SK-N-SH (cell line): ENCODE measurements at regions not wholly inside any gene's neighbourhood (a gene's known extent, or its start where the extent isn't known, plus 50 kb on each side); places are given as distances from the start of the nearest gene placed in this dataset.

Experiments
- CTCF ChIA-PET: fragments of 300-600, 350-600 bp; formaldehyde crosslinking; extraction: SDS; loops from one replicate; lab custom pipeline; 2021; lab: Yijun Ruan, JAX
- POLR2A ChIA-PET: fragments of 350-600 bp; sonication (Branson Sonifier 250); formaldehyde crosslinking; extraction: SDS; loops from one replicate; lab custom pipeline; 2020; ENCODE audit warnings: antibody characterized with exemption, inconsistent platforms; lab: Yijun Ruan, JAX
- DNase-seq: peaks from one replicate; pipeline ENCODE4 v3.0.0; 2012
- H2AFZ ChIP-seq: fragments of 200-600 bp; sonication (generic); 2 replicates; pipeline ENCODE4 v1.8.1; 2016; ENCODE audit warnings: antibody characterized with exemption, mild to moderate bottlenecking, low read depth
- H3F3A ChIP-seq: fragments of 200-600 bp; sonication (generic); replicated peaks from 2 replicates; pipeline ENCODE3; 2016; ENCODE audit warnings: antibody characterized with exemption, mild to moderate bottlenecking; ENCODE audit not compliant: insufficient read depth
- H3K27ac ChIP-seq, 2 experiments: fragments of 200-500 bp in 1 of 2; fragments of 200-600 bp in 1 of 2; sonication (Bioruptor generic) in 1 of 2; sonication (generic), shearing (Covaris generic) in 1 of 2; 2 replicates each; pipeline versions ENCODE4 v1.5.1 to v1.6.1; 2014 to 2016; ENCODE audit warnings: low read depth in 2 of 2, inconsistent platforms in 1 of 2, low read length in 1 of 2, mild to moderate bottlenecking in 1 of 2, mixed read lengths in 1 of 2
- H3K27me3 ChIP-seq: fragments of 200-600 bp; sonication (generic), shearing (Covaris generic); 2 replicates; pipeline ENCODE4 v1.6.1; 2016; ENCODE audit warnings: mixed run types; ENCODE audit not compliant: insufficient read depth
- H3K36me3 ChIP-seq, 2 experiments: fragments of 200-500 bp in 1 of 2; fragments of 200-600 bp in 1 of 2; sonication (Bioruptor generic) in 1 of 2; sonication (generic) in 1 of 2; replicated peaks in 1 of 2; 2 replicates each; pipeline versions ENCODE3 to v1.5.1; 2014 to 2016; ENCODE audit warnings: low read length in 1 of 2, mild to moderate bottlenecking in 1 of 2; ENCODE audit not compliant: insufficient read depth in 2 of 2, control insufficient read depth in 1 of 2
- H3K4me1 ChIP-seq, 2 experiments: fragments of 200-500 bp in 1 of 2; fragments of 200-600 bp in 1 of 2; sonication (Bioruptor generic) in 1 of 2; sonication (generic), shearing (Covaris generic) in 1 of 2; 2 replicates each; pipeline versions ENCODE4 v1.5.1 to v1.6.1; 2014 to 2016; ENCODE audit warnings: low read depth in 1 of 2, low read length in 1 of 2, mixed run types in 1 of 2; ENCODE audit not compliant: insufficient read depth in 2 of 2, control insufficient read depth in 1 of 2
- H3K4me2 ChIP-seq: fragments of 200-600 bp; sonication (generic), shearing (Covaris generic); 2 replicates; pipeline ENCODE4 v1.6.1; 2017; ENCODE audit warnings: mixed run types
- H3K4me3 ChIP-seq, 2 experiments: fragments of 200-500 bp in 1 of 2; fragments of 200-600 bp in 1 of 2; sonication (Bioruptor generic) in 1 of 2; sonication (generic), shearing (Covaris generic) in 1 of 2; 2 replicates each; pipeline versions ENCODE4 v1.5.1 to v1.8.1; 2014 to 2016; ENCODE audit warnings: low read depth in 2 of 2, inconsistent platforms in 1 of 2, low read length in 1 of 2, mild to moderate bottlenecking in 1 of 2, mixed read lengths in 1 of 2, moderate library complexity in 1 of 2
- H3K79me2 ChIP-seq: fragments of 200-600 bp; sonication (generic); 2 replicates; pipeline ENCODE4 v1.8.1; 2017; ENCODE audit warnings: mild to moderate bottlenecking; ENCODE audit not compliant: insufficient read depth
- H3K9ac ChIP-seq: fragments of 200-600 bp; sonication (generic); 2 replicates; pipeline ENCODE4 v1.6.1; 2017; ENCODE audit warnings: mixed run types
- H3K9me2 ChIP-seq: fragments of 200-600 bp; sonication (generic); 2 replicates; pipeline ENCODE4 v1.6.1; 2017; ENCODE audit warnings: mixed run types
- H3K9me3 ChIP-seq: fragments of 200-600 bp; sonication (generic); 2 replicates; pipeline ENCODE4 v1.6.1; 2017; ENCODE audit warnings: mixed run types, mild to moderate bottlenecking, moderate library complexity
- H4K20me1 ChIP-seq: fragments of 200-600 bp; sonication (generic); 2 replicates; pipeline ENCODE4 v1.6.1; 2017; ENCODE audit warnings: mild to moderate bottlenecking, mixed run types; ENCODE audit not compliant: insufficient read depth
- CHD2 ChIP-seq: fragments of 150-350 bp; IDR thresholded peaks from 2 replicates; pipeline ENCODE4 v1.6.1; 2018; ENCODE audit warnings: low read length; ENCODE audit not compliant: partially characterized antibody
- CTCF ChIP-seq: fragments of 200-600 bp; sonication (generic); IDR thresholded peaks from 2 replicates; pipeline ENCODE4 v1.6.1; 2017; ENCODE audit warnings: antibody characterized with exemption, mild to moderate bottlenecking, moderate library complexity
- FOSL2 ChIP-seq: IDR thresholded peaks from 2 replicates; pipeline ENCODE4 v1.4.0; 2012; ENCODE audit warnings: low read depth, mild to moderate bottlenecking, moderate library complexity, borderline replicate concordance
- GATA2 ChIP-seq: sonication (generic); formaldehyde crosslinking; IDR thresholded peaks from 2 replicates; pipeline ENCODE4 v1.5.0; 2020; ENCODE audit warnings: mild to moderate bottlenecking, missing genetic modification reagents
- JUND ChIP-seq: IDR thresholded peaks from 2 replicates; pipeline ENCODE4 v1.4.0; 2012
- NFIC ChIP-seq: IDR thresholded peaks from 2 replicates; pipeline ENCODE4 v1.4.0; 2012; ENCODE audit warnings: borderline replicate concordance
- PBX3 ChIP-seq: IDR thresholded peaks from 2 replicates; pipeline ENCODE4; 2012
- RAD21 ChIP-seq: IDR thresholded peaks from 2 replicates; pipeline ENCODE4 v1.6.1; 2012; ENCODE audit warnings: mild to moderate bottlenecking, low read length
- SIN3A ChIP-seq: IDR thresholded peaks from 2 replicates; pipeline ENCODE4 v1.6.1; 2012; ENCODE audit warnings: low read depth, mild to moderate bottlenecking, low read length, moderate library complexity, borderline replicate concordance
- USF1 ChIP-seq: IDR thresholded peaks from 2 replicates; pipeline ENCODE4 v1.4.0; 2012; ENCODE audit warnings: low read depth, borderline replicate concordance
- WGBS: methylation state at CpG from one replicate; pipeline ENCODE4 v1.1.6; 2017; ENCODE audit warnings: low lambda C conversion rate; 5-methylcytosine and 5-hydroxymethylcytosine counted together

GRCh38 chr2:120832296-120833070, 96.8 kb downstream of the GLI2 start:
- no peak overlapping the region for H3K27ac ChIP-seq
- ChIA-PET CTCF (interaction anchor here (1.1 to 2.0 kb wide), 4 partner anchors 12 to 239 kb away, joined by 3 to 10 read pairs (median 6); no protein-coding TSS in a partner anchor), POLR2A (no interaction called here)
- H4K20me1 ChIP-seq, result peaks cover 6% of the 10 kb centered on the region; the same call in 1 of the 2 replicates
- H3K9ac ChIP-seq, result no peak overlapping the region
- no peaks in the 10 kb centered on the region for H3K9me3 ChIP-seq
- no peaks in the 10 kb centered on the region for H3F3A ChIP-seq
- peaks cover 8% of the 10 kb centered on the region for H3K79me2 ChIP-seq
- peaks cover 0 to 4% of the 10 kb centered on the region in 2 experiments for H3K36me3 ChIP-seq
- TF ChIP-seq CHD2 (no peak), PBX3 (no peak), FOSL2 (no peak)
- 96% methylated on average over 7 of the region's 11 CpGs for WGBS
- H3K4me2 ChIP-seq, result no peak overlapping the region
- H3K4me1 ChIP-seq, result peaks cover 0 to 31% of the 10 kb centered on the region in 2 experiments; a peak in 1 of 4 replicates
- no peak overlapping the region for H3K4me3 ChIP-seq
- DNase-seq, result no peak
- H3K9me2 ChIP-seq, result no peaks in the 10 kb centered on the region
- H3K27me3 ChIP-seq, result no peaks in the 10 kb centered on the region
- H2AFZ ChIP-seq, result no peak overlapping the region

- H3K36me3 ChIP-seq, result peaks cover 0 to 4% of the 10 kb centered on the region in 2 experiments
- H3F3A ChIP-seq, result no peaks in the 10 kb centered on the region
- H3K9ac ChIP-seq, result no peak overlapping the region
- H3K9me3 ChIP-seq, result no peaks in the 10 kb centered on the region
- ChIA-PET POLR2A (no interaction called here), CTCF (interaction anchor here (0.7 to 2.0 kb wide), 6 partner anchors 9 to 238 kb away, joined by 3 to 10 read pairs (median 4); no protein-coding TSS in a partner anchor)
- H3K9me2 ChIP-seq, result no peaks in the 10 kb centered on the region
- no peak overlapping the region for H3K27ac ChIP-seq
- H3K27me3 ChIP-seq, result no peaks in the 10 kb centered on the region
- no peak for DNase-seq
- no peak overlapping the region for H3K4me3 ChIP-seq
- TF ChIP-seq RAD21 (peak; percentile 14; the same call in 1 of the 2 replicates), USF1 (no peak), NFIC (no peak), CTCF (0 out of 2 replicates have a peak, but pooled peaks have one; percentile 13), SIN3A (no peak), JUND (no peak), GATA2 (CRISPR knock-in tag) (no peak)
- H2AFZ ChIP-seq, result no peak overlapping the region
- WGBS, result 87% methylated on average over 3 of the region's 3 CpGs
- H3K4me2 ChIP-seq, result no peak overlapping the region
- H4K20me1 ChIP-seq, result peaks cover 6% of the 10 kb centered on the region; the same call in 1 of the 2 replicates
- peaks cover 8% of the 10 kb centered on the region for H3K79me2 ChIP-seq
- H3K4me1 ChIP-seq, result peaks cover 0 to 31% of the 10 kb centered on the region in 2 experiments; a peak in 1 of 4 replicates
Measured at GRCh38 chr2:120833127-120833675, 97.5 kb downstream of the GLI2 start.
